NOMO-1 (cell line): ENCODE measurements at regions not wholly inside any gene's neighbourhood (a gene's known extent, or its start where the extent isn't known, plus 50 kb on each side); places are given as distances from the start of the nearest gene placed in this dataset.
"Not testable (repeated sequence)": the region's sequence is repeated elsewhere in the genome, so short reads cannot be mapped to it uniquely, and the experiment has no call there.

Source experiments
- DNase-seq, 2 experiments: peaks; one replicate each; lab custom pipeline; 2025; ENCODE audit not compliant: unreplicated experiment in 2 of 2; lab: John Stamatoyannopoulos, UW

GRCh38 chr11:116352881-116353280 is 419.9 kb downstream of the BUD13 start:
- DNase-seq, result no peak

DNA sequence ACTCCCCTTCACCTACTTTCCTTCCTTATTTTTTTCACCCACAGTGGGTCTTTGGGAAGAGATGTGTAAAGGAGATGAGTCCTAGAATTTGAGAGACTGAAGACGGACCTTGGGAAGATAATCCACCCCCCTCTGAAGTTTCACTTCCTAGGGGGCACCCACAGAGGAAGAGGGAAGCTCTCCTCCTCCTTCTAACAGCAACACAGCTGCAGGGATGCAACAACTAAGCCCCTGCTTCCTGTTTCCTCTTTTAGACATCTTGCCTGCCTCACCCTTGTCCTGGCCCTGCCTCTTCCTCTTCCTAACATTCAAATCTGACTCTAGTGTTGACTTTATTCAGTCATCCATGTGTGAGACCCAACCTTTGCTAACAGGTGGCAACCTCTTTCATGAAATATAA is 424.6 kb downstream of the BUD13 start:
- peak; percentile 28 to 68 for DNase-seq

- DNase-seq, result no peak
These were observed 427.2 kb downstream of the BUD13 start for GRCh38 chr11:116345575-116345974.

DNA sequence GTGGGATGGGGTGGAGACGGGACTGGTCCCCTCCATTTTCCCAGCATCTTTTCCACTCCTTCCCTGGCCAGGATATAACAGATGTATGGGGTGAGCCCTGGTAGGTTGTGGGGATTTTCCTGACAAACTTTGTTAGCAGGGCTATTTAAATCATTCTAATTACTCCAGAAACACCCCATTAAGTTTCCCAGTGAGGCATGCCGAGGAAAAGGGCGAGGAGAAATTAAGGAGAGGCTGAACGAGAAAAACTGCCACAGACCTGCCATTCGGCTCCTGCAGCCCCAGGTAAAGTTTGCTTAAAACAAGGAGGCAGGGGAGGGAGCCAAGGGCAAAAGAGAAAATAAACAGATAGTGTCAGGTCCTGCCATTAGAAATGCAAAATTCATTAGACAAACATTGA is 428.2 kb downstream of the BUD13 start:
- DNase-seq, result no peak

GRCh38 chr11:116343270-116343669 is 429.5 kb downstream of the BUD13 start:
- no peak for DNase-seq

DNA sequence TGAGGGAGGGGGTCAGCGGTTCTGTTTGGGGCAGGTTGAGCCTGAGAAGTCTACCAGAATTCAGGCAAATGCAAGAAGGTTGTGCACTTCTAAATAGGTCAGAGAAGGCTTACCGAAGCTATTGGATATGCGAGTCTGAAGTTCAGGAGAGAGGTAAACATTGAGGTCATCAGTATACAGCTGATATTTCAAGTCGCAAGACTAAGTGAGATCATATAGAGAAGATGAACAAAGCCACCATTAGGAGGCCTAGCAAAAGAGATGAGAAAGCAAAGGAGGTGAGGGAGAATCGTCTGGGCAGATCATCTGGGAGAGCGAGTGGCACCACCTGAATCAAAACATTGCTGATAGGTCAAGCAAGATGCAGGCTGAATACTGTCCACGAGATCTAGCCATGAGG is 430.6 kb downstream of the BUD13 start:
- DNase-seq, result no peak

- no peak for DNase-seq
These were observed 433.3 kb downstream of the BUD13 start for GRCh38 chr11:116339306-116340098.

GRCh38 chr11:116338500-116338899 is 434.3 kb downstream of the BUD13 start:
- DNase-seq, result not testable (repeated sequence)

- DNase-seq, result no peak
These were observed 436.2 kb downstream of the BUD13 start for GRCh38 chr11:116336540-116336939.

DNA sequence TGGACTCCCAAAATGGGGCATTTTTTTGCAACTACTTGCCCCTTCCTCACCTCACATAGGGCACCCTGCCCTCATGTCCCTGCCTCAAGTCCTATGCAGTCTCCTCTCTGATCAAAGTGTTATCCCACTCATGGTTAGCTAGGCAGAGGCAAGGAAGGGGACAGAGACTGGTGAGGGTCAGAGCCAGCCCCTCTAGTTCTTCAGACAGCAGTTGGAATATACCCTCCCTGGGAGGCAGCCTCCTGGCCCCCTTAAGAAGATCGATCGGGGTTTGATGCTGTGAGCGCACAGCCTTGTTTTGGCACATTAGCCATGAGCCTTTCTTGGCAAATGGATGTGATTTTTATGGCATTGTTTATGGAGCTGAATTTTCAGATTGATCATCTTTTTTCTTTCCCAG is 436.9 kb downstream of the BUD13 start:
- no peak for DNase-seq

- DNase-seq, result no peak
These were observed 437.7 kb downstream of the BUD13 start for GRCh38 chr11:116335078-116335477.

DNA sequence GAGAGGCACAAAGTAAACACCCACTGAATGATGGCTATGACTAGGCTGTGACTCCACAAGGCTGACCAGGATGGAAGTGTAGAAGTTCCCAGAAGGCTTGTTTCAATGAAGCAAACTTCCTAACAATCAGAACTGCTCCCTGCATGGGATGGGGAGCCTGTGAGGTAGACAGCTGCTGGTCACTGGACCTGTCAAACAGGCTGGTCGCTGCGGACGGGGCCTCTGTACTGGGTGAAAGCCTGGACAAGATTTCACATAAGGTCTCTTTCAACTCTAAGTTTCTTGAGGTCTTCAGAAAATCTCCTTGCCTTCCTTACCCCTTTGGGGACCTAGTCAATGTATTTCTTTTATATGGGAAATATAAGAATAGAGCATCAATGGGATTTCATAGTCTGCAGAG is 438.2 kb downstream of the BUD13 start:
- no peak for DNase-seq

- DNase-seq, result no peak
These were observed 439.7 kb downstream of the BUD13 start for GRCh38 chr11:116333001-116333535.

GRCh38 chr11:116332391-116332790 is 440.4 kb downstream of the BUD13 start:
- no peak for DNase-seq

- no peak for DNase-seq
These were observed 441.4 kb downstream of the BUD13 start for GRCh38 chr11:116331381-116331780.

DNA sequence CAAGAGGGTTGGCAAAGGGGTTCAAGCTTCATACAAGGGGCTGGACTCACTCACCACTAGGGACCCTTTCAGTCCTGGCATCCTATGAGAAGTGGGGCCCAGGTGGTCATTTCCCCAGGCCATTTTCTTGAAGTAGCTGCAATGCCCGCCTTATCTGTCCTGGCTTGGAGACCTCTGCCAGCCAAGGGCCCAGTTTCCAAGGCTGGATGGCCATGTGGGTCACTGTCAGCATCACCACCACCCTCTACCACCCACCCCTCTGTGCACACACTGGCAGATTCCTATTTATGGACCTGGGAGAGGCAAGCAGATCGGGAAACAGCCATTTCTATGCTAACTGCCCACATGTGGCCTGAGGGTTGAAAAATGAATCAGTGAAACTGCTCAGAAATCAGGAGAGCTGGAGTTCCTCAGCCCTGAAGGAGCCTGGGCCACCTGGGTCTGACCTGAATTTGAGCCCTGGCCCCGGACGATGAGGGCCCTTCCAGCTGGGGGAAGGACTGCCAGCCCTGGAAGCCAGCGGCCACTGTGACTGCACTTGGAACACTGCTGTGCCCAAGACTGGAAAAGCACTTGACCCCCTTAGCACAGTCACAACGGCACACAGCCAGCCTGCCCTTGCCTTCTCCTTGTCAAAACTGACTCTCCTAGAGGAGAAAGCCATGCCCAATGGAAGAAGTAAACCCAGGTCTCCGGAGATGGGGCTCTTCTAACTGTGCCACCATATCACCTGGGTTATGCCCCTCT is 442.2 kb downstream of the BUD13 start:
- DNase-seq, result no peak

GRCh38 chr11:116329354-116330090 is 443.3 kb downstream of the BUD13 start:
- no peak for DNase-seq

- no peak for DNase-seq
These were observed 443.9 kb downstream of the BUD13 start for GRCh38 chr11:116328851-116329250.

DNA sequence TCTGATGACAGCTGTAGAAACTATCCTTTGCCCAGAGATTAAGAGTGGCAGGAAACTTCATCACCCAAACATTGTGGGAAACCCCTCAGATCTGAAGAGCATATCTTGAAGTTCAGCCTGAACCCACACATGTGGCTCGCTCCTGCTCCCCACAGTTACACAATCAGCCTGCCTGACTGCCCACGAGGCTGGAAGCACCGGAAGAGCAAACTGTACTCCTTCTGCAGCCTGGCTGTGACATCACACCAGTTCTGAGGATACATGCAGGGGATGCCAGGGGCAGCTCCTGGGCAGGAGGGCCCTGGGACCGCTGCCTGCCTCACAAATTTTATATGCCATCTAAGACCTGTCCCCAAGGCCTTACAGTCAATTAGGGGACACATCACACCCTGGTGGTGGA is 444.4 kb downstream of the BUD13 start:
- DNase-seq, result no peak

- no peak for DNase-seq
These were observed 446.6 kb downstream of the BUD13 start for GRCh38 chr11:116326146-116326545.

DNA sequence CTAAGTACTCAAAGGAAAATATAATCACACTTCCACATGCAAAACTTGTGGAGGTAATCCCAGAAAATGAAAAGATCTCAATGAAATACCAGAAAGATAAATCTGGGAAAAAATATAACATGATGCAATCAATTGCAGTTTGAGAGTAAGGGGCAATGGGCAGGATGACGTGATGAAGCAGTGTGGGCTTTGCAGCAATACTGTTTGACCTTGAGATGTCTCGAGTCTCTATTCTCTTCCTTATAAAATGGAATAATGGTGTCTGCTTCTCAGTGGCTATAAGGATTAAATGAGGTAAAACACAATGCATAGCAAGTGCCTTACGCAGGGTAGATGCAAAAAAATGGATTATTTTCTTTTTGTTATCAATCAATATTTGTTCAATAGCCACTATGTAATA is 447.5 kb downstream of the BUD13 start:
- no peak for DNase-seq
